Mesodermal cell (in vitro differentiated cells): ENCODE measurements at regions not wholly inside any gene's neighbourhood (a gene's known extent, or its start where the extent isn't known, plus 50 kb on each side); places are given as distances from the start of the nearest gene placed in this dataset.

Source experiments
- H3K27ac ChIP-seq: 2 replicates; pipeline ENCODE4 v1.7.0; 2013; ENCODE audit warnings: mild to moderate bottlenecking, low read depth, low read length, moderate library complexity; ENCODE audit not compliant: severe bottlenecking
- H3K36me3 ChIP-seq: 2 replicates; pipeline ENCODE4 v1.7.1; 2013; ENCODE audit warnings: mild to moderate bottlenecking, low read length, moderate library complexity; ENCODE audit not compliant: control insufficient read depth, insufficient read depth
- H3K4me1 ChIP-seq: one replicate; pipeline ENCODE4 v1.7.1; 2013; ENCODE audit warnings: mild to moderate bottlenecking, low read length; ENCODE audit not compliant: insufficient read depth, control insufficient read depth, poor library complexity, severe bottlenecking
- H3K4me3 ChIP-seq: 2 replicates; pipeline ENCODE4 v1.7.0; 2013; ENCODE audit warnings: low read length, control low read depth, mild to moderate bottlenecking; ENCODE audit not compliant: insufficient read depth, poor library complexity, severe bottlenecking; ENCODE audit errors: extremely low read depth
- H3K9me3 ChIP-seq: 2 replicates; pipeline ENCODE4 v1.7.1; 2013; ENCODE audit warnings: mild to moderate bottlenecking, low read length, moderate library complexity; ENCODE audit not compliant: control insufficient read depth
- WGBS, 2 experiments: methylation state at CpG; one replicate each; pipeline ENCODE4 v1.1.5; 2013; ENCODE audit warnings: missing lambda C conversion rate in 2 of 2; ENCODE audit not compliant: insufficient coverage in 2 of 2; 5-methylcytosine and 5-hydroxymethylcytosine counted together

GRCh38 chr18:27558388-27559155 is 373.5 kb upstream of the CHST9 start:
- no peaks in the 10 kb centered on the region for H3K9me3 ChIP-seq
- 80 to 100% methylated on average over 1 of the region's 4 CpGs for WGBS, 2 experiments
- no peaks in the 10 kb centered on the region for H3K36me3 ChIP-seq
- no peaks in the 10 kb centered on the region for H3K4me1 ChIP-seq
- no peak overlapping the region for H3K27ac ChIP-seq
- H3K4me3 ChIP-seq, result no peak overlapping the region

- WGBS, 2 experiments, result 68 to 100% methylated on average over 1 to 3 of the region's 4 CpGs
- Histone ChIP-seq H3K9me3 (no peaks in the 10 kb centered on the region), H3K4me3 (no peak overlapping the region), H3K36me3 (no peaks in the 10 kb centered on the region), H3K4me1 (no peaks in the 10 kb centered on the region), H3K27ac (no peak overlapping the region)
Observed at GRCh38 chr18:27556741-27557140, 371.6 kb upstream of the CHST9 start.

- H3K9me3 ChIP-seq, result no peaks in the 10 kb centered on the region
- WGBS, 2 experiments, result 91 to 94% methylated on average over 4 to 5 of the region's 6 CpGs
- H3K4me3 ChIP-seq, result no peak overlapping the region
- H3K4me1 ChIP-seq, result no peaks in the 10 kb centered on the region
- H3K36me3 ChIP-seq, result no peaks in the 10 kb centered on the region
- no peak overlapping the region for H3K27ac ChIP-seq
Observed at GRCh38 chr18:27549335-27550039, 364.4 kb upstream of the CHST9 start.

GRCh38 chr18:27546991-27547390 is 361.9 kb upstream of the CHST9 start:
- Histone ChIP-seq H3K4me1 (no peaks in the 10 kb centered on the region), H3K4me3 (no peak overlapping the region), H3K9me3 (no peaks in the 10 kb centered on the region), H3K36me3 (no peaks in the 10 kb centered on the region), H3K27ac (no peak overlapping the region)
- WGBS, 2 experiments, result 87 to 97% methylated on average over 3 of the region's 3 CpGs

- Histone ChIP-seq H3K4me3 (no peak overlapping the region), H3K9me3 (no peaks in the 10 kb centered on the region), H3K36me3 (no peaks in the 10 kb centered on the region), H3K4me1 (no peaks in the 10 kb centered on the region), H3K27ac (no peak overlapping the region)
Observed at GRCh38 chr18:27544206-27544605, 359.1 kb upstream of the CHST9 start.

- Histone ChIP-seq H3K9me3 (no peaks in the 10 kb centered on the region), H3K27ac (no peak overlapping the region), H3K36me3 (no peaks in the 10 kb centered on the region), H3K4me3 (no peak overlapping the region), H3K4me1 (no peaks in the 10 kb centered on the region)
- WGBS, 2 experiments, result 90% methylated on average over 2 of the region's 3 CpGs; no CpG with 5 or more reads in 1 of the 2 experiments
Observed at GRCh38 chr18:27541293-27541692, 356.2 kb upstream of the CHST9 start.

GRCh38 chr18:27540111-27540510 is 355.0 kb upstream of the CHST9 start:
- Histone ChIP-seq H3K4me3 (no peak overlapping the region), H3K9me3 (no peaks in the 10 kb centered on the region), H3K27ac (no peak overlapping the region), H3K4me1 (no peaks in the 10 kb centered on the region), H3K36me3 (no peaks in the 10 kb centered on the region)
- 21 to 22% methylated on average over 3 to 6 of the region's 6 CpGs for WGBS, 2 experiments

GRCh38 chr18:27528925-27529521 is 343.9 kb upstream of the CHST9 start:
- H3K4me1 ChIP-seq, result no peaks in the 10 kb centered on the region
- no peaks in the 10 kb centered on the region for H3K9me3 ChIP-seq
- WGBS, 2 experiments, result 88% methylated on average over 2 of the region's 2 CpGs; no CpG with 5 or more reads in 1 of the 2 experiments
- H3K36me3 ChIP-seq, result no peaks in the 10 kb centered on the region
- H3K4me3 ChIP-seq, result no peak overlapping the region
- H3K27ac ChIP-seq, result no peak overlapping the region

- Histone ChIP-seq H3K4me1 (no peaks in the 10 kb centered on the region), H3K9me3 (no peaks in the 10 kb centered on the region), H3K27ac (no peak overlapping the region), H3K36me3 (no peaks in the 10 kb centered on the region), H3K4me3 (no peak overlapping the region)
- WGBS, 2 experiments, result 83 to 100% methylated on average over 1 to 2 of the region's 3 CpGs
Observed at GRCh38 chr18:27527856-27528255, 342.7 kb upstream of the CHST9 start.

- no peaks in the 10 kb centered on the region for H3K9me3 ChIP-seq
- no peaks in the 10 kb centered on the region for H3K36me3 ChIP-seq
- H3K27ac ChIP-seq, result no peak overlapping the region
- H3K4me1 ChIP-seq, result no peaks in the 10 kb centered on the region
- no peak overlapping the region for H3K4me3 ChIP-seq
- WGBS, 2 experiments, result 50 to 83% methylated on average over 1 of the region's 2 CpGs
Observed at GRCh38 chr18:27520401-27520800, 335.3 kb upstream of the CHST9 start.
